H9 (cell line): ENCODE measurements at regions not wholly inside any gene's neighbourhood (a gene's known extent, or its start where the extent isn't known, plus 50 kb on each side); places are given as distances from the start of the nearest gene placed in this dataset.

Source experiments
- DNase-seq: peaks from one replicate; pipeline ENCODE4 v3.0.0-alpha.2; 2017
- H2AFZ ChIP-seq: one replicate; pipeline ENCODE4 v1.6.1; 2013; ENCODE audit warnings: mild to moderate bottlenecking, low read length, control low read depth, moderate library complexity
- H2AK5ac ChIP-seq: 2 replicates; pipeline ENCODE4 v1.6.1; 2013; ENCODE audit warnings: low read length, control low read depth, mixed read lengths; ENCODE audit not compliant: insufficient read length
- H2BK120ac ChIP-seq: one replicate; pipeline ENCODE4 v1.6.1; 2013; ENCODE audit warnings: low read depth, mild to moderate bottlenecking, low read length, control low read depth, inconsistent platforms; ENCODE audit not compliant: poor library complexity, severe bottlenecking
- H2BK12ac ChIP-seq: 2 replicates; pipeline ENCODE4 v1.6.1; 2013; ENCODE audit warnings: low read length, control low read depth, mixed read lengths, low read depth; ENCODE audit not compliant: insufficient read length
- H2BK15ac ChIP-seq: 2 replicates; pipeline ENCODE4 v1.6.1; 2013; ENCODE audit warnings: low read depth, low read length, control low read depth
- H2BK20ac ChIP-seq: one replicate; pipeline ENCODE4 v1.6.1; 2013; ENCODE audit warnings: low read depth, mild to moderate bottlenecking, low read length, control low read depth, inconsistent platforms; ENCODE audit not compliant: poor library complexity, severe bottlenecking
- H2BK5ac ChIP-seq: 2 replicates; pipeline ENCODE4 v1.6.1; 2013; ENCODE audit warnings: low read length, control low read depth, mixed read lengths; ENCODE audit not compliant: insufficient read length
- H3K14ac ChIP-seq: 2 replicates; pipeline ENCODE4 v1.6.1; 2013; ENCODE audit warnings: low read length, control low read depth; ENCODE audit not compliant: insufficient read depth
- H3K18ac ChIP-seq: 2 replicates; pipeline ENCODE4 v1.6.1; 2013; ENCODE audit warnings: low read depth, mild to moderate bottlenecking, mixed read lengths, low read length, control low read depth; ENCODE audit not compliant: insufficient read length
- H3K23ac ChIP-seq: 2 replicates; pipeline ENCODE4 v1.6.1; 2013; ENCODE audit warnings: low read length, control low read depth, mixed read lengths, low read depth; ENCODE audit not compliant: insufficient read length
- H3K23me2 ChIP-seq: 2 replicates; pipeline ENCODE4 v1.6.1; 2013; ENCODE audit warnings: low read depth, mild to moderate bottlenecking, mixed read lengths, low read length, control low read depth; ENCODE audit not compliant: insufficient read length, poor library complexity, severe bottlenecking
- H3K27ac ChIP-seq: 2 replicates; pipeline ENCODE4 v1.5.1; 2013; ENCODE audit warnings: low read length, control low read depth, mixed read lengths, low read depth; ENCODE audit not compliant: insufficient read length
- H3K27me3 ChIP-seq: 2 replicates; pipeline ENCODE4 v1.6.1; 2013; ENCODE audit warnings: low read length, control low read depth, inconsistent platforms; ENCODE audit not compliant: insufficient read depth
- H3K4ac ChIP-seq: 2 replicates; pipeline ENCODE4 v1.6.1; 2013; ENCODE audit warnings: low read depth, mild to moderate bottlenecking, control low read depth, inconsistent platforms, low read length, moderate library complexity
- H3K4me1 ChIP-seq: 2 replicates; pipeline ENCODE4 v1.6.1; 2013; ENCODE audit warnings: low read length, control low read depth, inconsistent platforms; ENCODE audit not compliant: insufficient read depth
- H3K4me2 ChIP-seq: 2 replicates; pipeline ENCODE4 v1.6.1; 2013; ENCODE audit warnings: low read length, control low read depth, mixed read lengths; ENCODE audit not compliant: insufficient read length, insufficient read depth
- H3K56ac ChIP-seq: 2 replicates; pipeline ENCODE4 v1.6.1; 2013; ENCODE audit warnings: low read depth, mild to moderate bottlenecking, mixed read lengths, low read length, control low read depth; ENCODE audit not compliant: insufficient read length
- H3K79me1 ChIP-seq: 2 replicates; pipeline ENCODE4 v1.6.1; 2013; ENCODE audit warnings: low read depth, mild to moderate bottlenecking, moderate library complexity, low read length, control low read depth, inconsistent platforms; ENCODE audit not compliant: insufficient read depth, poor library complexity, severe bottlenecking
- H3K79me2 ChIP-seq: 2 replicates; pipeline ENCODE4 v1.6.1; 2013; ENCODE audit warnings: low read length, control low read depth, inconsistent platforms; ENCODE audit not compliant: insufficient read depth
- H3K9ac ChIP-seq: 2 replicates; pipeline ENCODE4 v1.6.1; 2013; ENCODE audit warnings: low read length, control low read depth, mixed read lengths; ENCODE audit not compliant: insufficient read length; ENCODE audit errors: extremely low read depth
- H3K9me3 ChIP-seq: one replicate; pipeline ENCODE4 v1.6.1; 2013; ENCODE audit warnings: low read depth, low read length, inconsistent platforms; ENCODE audit not compliant: control insufficient read depth
- H3T11ph ChIP-seq: one replicate; pipeline ENCODE4 v1.6.1; 2013; ENCODE audit warnings: mild to moderate bottlenecking, low read length, control low read depth, inconsistent platforms
- H4K20me1 ChIP-seq: one replicate; pipeline ENCODE4 v1.6.1; 2013; ENCODE audit not compliant: control insufficient read depth, insufficient read length, insufficient read depth
- H4K5ac ChIP-seq: 2 replicates; pipeline ENCODE4 v1.6.1; 2013; ENCODE audit warnings: low read depth, mild to moderate bottlenecking, mixed read lengths, low read length, control low read depth; ENCODE audit not compliant: insufficient read length
- H4K8ac ChIP-seq: replicated peaks from 2 replicates; pipeline ENCODE4 v1.6.1; 2013; ENCODE audit warnings: low read length, control low read depth, mixed read lengths, low read depth; ENCODE audit not compliant: insufficient read length
- H4K91ac ChIP-seq: 2 replicates; pipeline ENCODE4 v1.6.1; 2013; ENCODE audit warnings: low read depth, mild to moderate bottlenecking, moderate library complexity, mixed read lengths, low read length, control low read depth; ENCODE audit not compliant: insufficient read length
- H3K27ac Mint-ChIP-seq, 3 experiments: 2 replicates in 2 of 3; 3 replicates in 1 of 3; pipeline ENCODE4 v1.8.0; 2020 to 2021; ENCODE audit warnings: mixed read lengths in 3 of 3, mild to moderate bottlenecking in 1 of 3, moderate library complexity in 1 of 3
- H3K27me3 Mint-ChIP-seq: 2 replicates; pipeline ENCODE4 v1.8.0; 2021; ENCODE audit warnings: low read depth, mild to moderate bottlenecking, moderate library complexity, mixed read lengths
- H3K36me3 Mint-ChIP-seq, 3 experiments: 2 replicates in 2 of 3; 3 replicates in 1 of 3; pipeline ENCODE4 v1.8.0; 2020 to 2021; ENCODE audit warnings: low read depth in 3 of 3, mixed read lengths in 3 of 3; ENCODE audit not compliant: insufficient read depth in 1 of 3
- H3K4me1 Mint-ChIP-seq, 2 experiments: 2 replicates each; pipeline ENCODE4 v1.8.0; 2020; ENCODE audit warnings: mixed read lengths in 2 of 2
- H3K4me3 Mint-ChIP-seq, 2 experiments: 2 replicates in 1 of 2; 3 replicates in 1 of 2; pipeline ENCODE4 v1.8.0; 2020 to 2021; ENCODE audit warnings: mild to moderate bottlenecking in 2 of 2, mixed read lengths in 2 of 2, moderate library complexity in 1 of 2
- H3K9me3 Mint-ChIP-seq, 2 experiments: 2 replicates in 1 of 2; 3 replicates in 1 of 2; pipeline ENCODE4 v1.8.0; 2020; ENCODE audit warnings: mild to moderate bottlenecking in 2 of 2, mixed read lengths in 2 of 2, moderate library complexity in 1 of 2
- CTCF ChIP-seq: fragments of 200-600 bp; sonication (generic); conservative IDR thresholded peaks from 3 replicates; pipeline ENCODE4 v1.8.0; 2021; ENCODE audit warnings: antibody characterized with exemption, mild to moderate bottlenecking
- WGBS: extraction: QIAGEN DNeasy Blood & Tissue Kit; methylation state at CpG from one replicate; pipeline ENCODE4 v1.1.7; 2013; ENCODE audit warnings: missing lambda C conversion rate, low lambda C conversion rate, mixed read lengths; ENCODE audit not compliant: insufficient read length; ENCODE audit errors: extremely low coverage; 5-methylcytosine and 5-hydroxymethylcytosine counted together

- H3K23ac ChIP-seq: no peak overlapping the region
- Mint-ChIP-seq H3K4me1 (peaks cover 5 to 12% of the 10 kb centered on the region in 2 experiments), H3K27ac (peak overlapping the region in 1 of 3 experiments; percentile 61; a peak in 1 of 7 replicates), H3K4me3 (no peak overlapping the region), H3K36me3 (peaks cover 3 to 8% (median 3%) of the 10 kb centered on the region in 3 experiments; a peak in 2 of 7 replicates), H3K27me3 (no peaks in the 10 kb centered on the region), H3K9me3 (no peaks in the 10 kb centered on the region)
- H3K23me2 ChIP-seq: no peaks in the 10 kb centered on the region
- TF ChIP-seq CTCF: no peak
- no peak overlapping the region for H2AFZ ChIP-seq
- H4K8ac ChIP-seq: no peak overlapping the region
- H3K18ac ChIP-seq: no peak overlapping the region
- no peak overlapping the region for H3T11ph ChIP-seq
- H3K4me2 ChIP-seq: no peak overlapping the region
- no peak overlapping the region for H2BK20ac ChIP-seq
- no peak overlapping the region for H4K91ac ChIP-seq
- no peak overlapping the region for H3K4ac ChIP-seq
- no peak for DNase-seq
- H3K27ac ChIP-seq: no peak overlapping the region
- H4K20me1 ChIP-seq: no peaks in the 10 kb centered on the region
- no peaks in the 10 kb centered on the region for H3K9me3 ChIP-seq
- no peaks in the 10 kb centered on the region for H3K4me1 ChIP-seq
- no peak overlapping the region for H2AK5ac ChIP-seq
- no CpG with 5 or more reads among the region's 17 CpGs for WGBS
- H3K27me3 ChIP-seq: no peaks in the 10 kb centered on the region
- H2BK12ac ChIP-seq: no peak overlapping the region
- H3K79me2 ChIP-seq: no peaks in the 10 kb centered on the region; the same call in 1 of the 2 replicates
- H3K56ac ChIP-seq: no peak overlapping the region
- H2BK5ac ChIP-seq: no peak overlapping the region
- H3K9ac ChIP-seq: no peak overlapping the region
- H3K14ac ChIP-seq: no peak overlapping the region; the same call in 1 of the 2 replicates
- H2BK15ac ChIP-seq: no peak overlapping the region
- no peak overlapping the region for H4K5ac ChIP-seq
- no peaks in the 10 kb centered on the region for H3K79me1 ChIP-seq
- H2BK120ac ChIP-seq: no peak overlapping the region
These were observed 163.4 kb downstream of the SEC14L1 start for GRCh38 chr17:77304051-77304745.
